ENCODE measurements at regions not wholly inside any gene's neighbourhood (a gene's known extent, or its start where the extent isn't known, plus 50 kb on each side); places are given as distances from the start of the nearest gene placed in this dataset.

- Histone ChIP-seq H3K36me3 (no peaks in the 10 kb centered on the region), H3K4me1 (peaks cover 0 to 8% (median 0%) of the 10 kb centered on the region in 4 donors), H3K9me3 (peaks cover 0 to 5% (median 3%) of the 10 kb centered on the region in 4 donors), H3K4me3 (no peak overlapping the region), H3K27ac (no peak overlapping the region), H3K27me3 (no peaks in the 10 kb centered on the region)
- 47 to 56% (median 51%) methylated on average over 1 of the region's 1 CpG for WGBS, 5 donors
- intact Hi-C loops (cut with DNase I; ENCODE audit: low total_unique reads) = no loop called here
- no peak for DNase-seq
- no peak for TF ChIP-seq EP300 (IDR thresholded peaks at IDR 0.05)
- no peak for TF ChIP-seq CTCF (IDR thresholded peaks at IDR 0.05)
- TF ChIP-seq POLR2AphosphoS5 (IDR thresholded peaks at IDR 0.05) = no peak
- TF ChIP-seq POLR2A (IDR thresholded peaks at IDR 0.05) = no peak
Measured at GRCh38 chr21:29248124-29248523, 50.6 kb upstream of the BACH1 start.
